H9 (cell line): ENCODE measurements at regions not wholly inside any gene's neighbourhood (a gene's known extent, or its start where the extent isn't known, plus 50 kb on each side); places are given as distances from the start of the nearest gene placed in this dataset.

Source experiments
- DNase-seq: peaks from one replicate; pipeline ENCODE4 v3.0.0-alpha.2; 2017
- H2AFZ ChIP-seq: one replicate; pipeline ENCODE4 v1.6.1; 2013; ENCODE audit warnings: mild to moderate bottlenecking, low read length, control low read depth, moderate library complexity
- H2AK5ac ChIP-seq: 2 replicates; pipeline ENCODE4 v1.6.1; 2013; ENCODE audit warnings: low read length, control low read depth, mixed read lengths; ENCODE audit not compliant: insufficient read length
- H2BK120ac ChIP-seq: one replicate; pipeline ENCODE4 v1.6.1; 2013; ENCODE audit warnings: low read depth, mild to moderate bottlenecking, low read length, control low read depth, inconsistent platforms; ENCODE audit not compliant: poor library complexity, severe bottlenecking
- H2BK12ac ChIP-seq: 2 replicates; pipeline ENCODE4 v1.6.1; 2013; ENCODE audit warnings: low read length, control low read depth, mixed read lengths, low read depth; ENCODE audit not compliant: insufficient read length
- H2BK15ac ChIP-seq: 2 replicates; pipeline ENCODE4 v1.6.1; 2013; ENCODE audit warnings: low read depth, low read length, control low read depth
- H2BK20ac ChIP-seq: one replicate; pipeline ENCODE4 v1.6.1; 2013; ENCODE audit warnings: low read depth, mild to moderate bottlenecking, low read length, control low read depth, inconsistent platforms; ENCODE audit not compliant: poor library complexity, severe bottlenecking
- H2BK5ac ChIP-seq: 2 replicates; pipeline ENCODE4 v1.6.1; 2013; ENCODE audit warnings: low read length, control low read depth, mixed read lengths; ENCODE audit not compliant: insufficient read length
- H3K14ac ChIP-seq: 2 replicates; pipeline ENCODE4 v1.6.1; 2013; ENCODE audit warnings: low read length, control low read depth; ENCODE audit not compliant: insufficient read depth
- H3K18ac ChIP-seq: 2 replicates; pipeline ENCODE4 v1.6.1; 2013; ENCODE audit warnings: low read depth, mild to moderate bottlenecking, mixed read lengths, low read length, control low read depth; ENCODE audit not compliant: insufficient read length
- H3K23ac ChIP-seq: 2 replicates; pipeline ENCODE4 v1.6.1; 2013; ENCODE audit warnings: low read length, control low read depth, mixed read lengths, low read depth; ENCODE audit not compliant: insufficient read length
- H3K23me2 ChIP-seq: 2 replicates; pipeline ENCODE4 v1.6.1; 2013; ENCODE audit warnings: low read depth, mild to moderate bottlenecking, mixed read lengths, low read length, control low read depth; ENCODE audit not compliant: insufficient read length, poor library complexity, severe bottlenecking
- H3K27ac ChIP-seq: 2 replicates; pipeline ENCODE4 v1.5.1; 2013; ENCODE audit warnings: low read length, control low read depth, mixed read lengths, low read depth; ENCODE audit not compliant: insufficient read length
- H3K27me3 ChIP-seq: 2 replicates; pipeline ENCODE4 v1.6.1; 2013; ENCODE audit warnings: low read length, control low read depth, inconsistent platforms; ENCODE audit not compliant: insufficient read depth
- H3K4ac ChIP-seq: 2 replicates; pipeline ENCODE4 v1.6.1; 2013; ENCODE audit warnings: low read depth, mild to moderate bottlenecking, control low read depth, inconsistent platforms, low read length, moderate library complexity
- H3K4me1 ChIP-seq: 2 replicates; pipeline ENCODE4 v1.6.1; 2013; ENCODE audit warnings: low read length, control low read depth, inconsistent platforms; ENCODE audit not compliant: insufficient read depth
- H3K4me2 ChIP-seq: 2 replicates; pipeline ENCODE4 v1.6.1; 2013; ENCODE audit warnings: low read length, control low read depth, mixed read lengths; ENCODE audit not compliant: insufficient read length, insufficient read depth
- H3K56ac ChIP-seq: 2 replicates; pipeline ENCODE4 v1.6.1; 2013; ENCODE audit warnings: low read depth, mild to moderate bottlenecking, mixed read lengths, low read length, control low read depth; ENCODE audit not compliant: insufficient read length
- H3K79me1 ChIP-seq: 2 replicates; pipeline ENCODE4 v1.6.1; 2013; ENCODE audit warnings: low read depth, mild to moderate bottlenecking, moderate library complexity, low read length, control low read depth, inconsistent platforms; ENCODE audit not compliant: insufficient read depth, poor library complexity, severe bottlenecking
- H3K79me2 ChIP-seq: 2 replicates; pipeline ENCODE4 v1.6.1; 2013; ENCODE audit warnings: low read length, control low read depth, inconsistent platforms; ENCODE audit not compliant: insufficient read depth
- H3K9ac ChIP-seq: 2 replicates; pipeline ENCODE4 v1.6.1; 2013; ENCODE audit warnings: low read length, control low read depth, mixed read lengths; ENCODE audit not compliant: insufficient read length; ENCODE audit errors: extremely low read depth
- H3K9me3 ChIP-seq: one replicate; pipeline ENCODE4 v1.6.1; 2013; ENCODE audit warnings: low read depth, low read length, inconsistent platforms; ENCODE audit not compliant: control insufficient read depth
- H3T11ph ChIP-seq: one replicate; pipeline ENCODE4 v1.6.1; 2013; ENCODE audit warnings: mild to moderate bottlenecking, low read length, control low read depth, inconsistent platforms
- H4K20me1 ChIP-seq: one replicate; pipeline ENCODE4 v1.6.1; 2013; ENCODE audit not compliant: control insufficient read depth, insufficient read length, insufficient read depth
- H4K5ac ChIP-seq: 2 replicates; pipeline ENCODE4 v1.6.1; 2013; ENCODE audit warnings: low read depth, mild to moderate bottlenecking, mixed read lengths, low read length, control low read depth; ENCODE audit not compliant: insufficient read length
- H4K8ac ChIP-seq: replicated peaks from 2 replicates; pipeline ENCODE4 v1.6.1; 2013; ENCODE audit warnings: low read length, control low read depth, mixed read lengths, low read depth; ENCODE audit not compliant: insufficient read length
- H4K91ac ChIP-seq: 2 replicates; pipeline ENCODE4 v1.6.1; 2013; ENCODE audit warnings: low read depth, mild to moderate bottlenecking, moderate library complexity, mixed read lengths, low read length, control low read depth; ENCODE audit not compliant: insufficient read length
- H3K27ac Mint-ChIP-seq, 3 experiments: 2 replicates in 2 of 3; 3 replicates in 1 of 3; pipeline ENCODE4 v1.8.0; 2020 to 2021; ENCODE audit warnings: mixed read lengths in 3 of 3, mild to moderate bottlenecking in 1 of 3, moderate library complexity in 1 of 3
- H3K27me3 Mint-ChIP-seq: 2 replicates; pipeline ENCODE4 v1.8.0; 2021; ENCODE audit warnings: low read depth, mild to moderate bottlenecking, moderate library complexity, mixed read lengths
- H3K36me3 Mint-ChIP-seq, 3 experiments: 2 replicates in 2 of 3; 3 replicates in 1 of 3; pipeline ENCODE4 v1.8.0; 2020 to 2021; ENCODE audit warnings: low read depth in 3 of 3, mixed read lengths in 3 of 3; ENCODE audit not compliant: insufficient read depth in 1 of 3
- H3K4me1 Mint-ChIP-seq, 2 experiments: 2 replicates each; pipeline ENCODE4 v1.8.0; 2020; ENCODE audit warnings: mixed read lengths in 2 of 2
- H3K4me3 Mint-ChIP-seq, 2 experiments: 2 replicates in 1 of 2; 3 replicates in 1 of 2; pipeline ENCODE4 v1.8.0; 2020 to 2021; ENCODE audit warnings: mild to moderate bottlenecking in 2 of 2, mixed read lengths in 2 of 2, moderate library complexity in 1 of 2
- H3K9me3 Mint-ChIP-seq, 2 experiments: 2 replicates in 1 of 2; 3 replicates in 1 of 2; pipeline ENCODE4 v1.8.0; 2020; ENCODE audit warnings: mild to moderate bottlenecking in 2 of 2, mixed read lengths in 2 of 2, moderate library complexity in 1 of 2
- WGBS: extraction: QIAGEN DNeasy Blood & Tissue Kit; methylation state at CpG from one replicate; pipeline ENCODE4 v1.1.7; 2013; ENCODE audit warnings: missing lambda C conversion rate, low lambda C conversion rate, mixed read lengths; ENCODE audit not compliant: insufficient read length; ENCODE audit errors: extremely low coverage; 5-methylcytosine and 5-hydroxymethylcytosine counted together
- TF ChIP-seq, protein P1 (sequence below): fragments of 200-600 bp; sonication (generic); conservative IDR thresholded peaks from 3 replicates; pipeline ENCODE4 v1.8.0; 2021; ENCODE audit warnings: antibody characterized with exemption, mild to moderate bottlenecking

DNA sequence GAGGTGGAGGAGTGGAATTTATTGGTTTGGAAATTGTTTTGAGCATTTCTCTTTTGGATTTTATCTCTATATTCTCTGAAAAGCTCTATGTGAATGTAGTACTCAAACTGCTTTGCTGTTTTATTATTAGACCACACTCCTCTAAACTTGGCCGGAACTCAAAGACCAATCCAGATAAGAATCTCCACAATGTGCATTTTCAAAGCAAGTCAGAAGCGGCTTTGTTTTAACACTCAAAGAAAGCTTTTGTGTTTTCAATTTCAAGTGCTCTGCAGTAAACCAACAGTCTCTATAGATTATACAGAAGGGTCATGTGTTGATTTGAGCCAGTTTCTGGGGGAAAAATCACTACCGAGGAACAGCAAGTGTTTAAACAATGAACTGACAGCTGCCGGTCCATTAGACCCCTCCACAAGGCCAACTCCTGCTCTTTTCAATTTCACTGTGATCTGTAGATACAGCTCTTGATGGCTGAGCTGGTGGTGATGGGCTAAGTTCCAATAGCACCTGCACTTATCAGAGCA lies 79.4 kb downstream of the FTHL17 start:
- no peak overlapping the region for H4K8ac ChIP-seq
- no peak overlapping the region for H3K27ac ChIP-seq
- H3K79me2 ChIP-seq: no peaks in the 10 kb centered on the region
- no peak overlapping the region for H3K56ac ChIP-seq
- H2BK5ac ChIP-seq: no peak overlapping the region
- Mint-ChIP-seq H3K27me3 (no peaks in the 10 kb centered on the region), H3K9me3 (peaks cover 53 to 57% of the 10 kb centered on the region in 2 experiments), H3K4me1 (peaks cover 4% of the 10 kb centered on the region in 2 experiments), H3K4me3 (no peak overlapping the region), H3K36me3 (peaks cover 0 to 5% (median 0%) of the 10 kb centered on the region in 3 experiments; a peak in 2 of 7 replicates), H3K27ac (no peak overlapping the region)
- H2AFZ ChIP-seq: no peak overlapping the region
- no peak overlapping the region for H4K91ac ChIP-seq
- no peak overlapping the region for H2BK20ac ChIP-seq
- H3K4me1 ChIP-seq: no peaks in the 10 kb centered on the region; the same call in 1 of the 2 replicates
- no peak overlapping the region for H4K5ac ChIP-seq
- no peak overlapping the region for H3K14ac ChIP-seq
- no peak overlapping the region for H3K18ac ChIP-seq
- H3K9ac ChIP-seq: no peak overlapping the region
- H3K27me3 ChIP-seq: no peaks in the 10 kb centered on the region; the same call in 1 of the 2 replicates
- TF ChIP-seq, protein P1, sequence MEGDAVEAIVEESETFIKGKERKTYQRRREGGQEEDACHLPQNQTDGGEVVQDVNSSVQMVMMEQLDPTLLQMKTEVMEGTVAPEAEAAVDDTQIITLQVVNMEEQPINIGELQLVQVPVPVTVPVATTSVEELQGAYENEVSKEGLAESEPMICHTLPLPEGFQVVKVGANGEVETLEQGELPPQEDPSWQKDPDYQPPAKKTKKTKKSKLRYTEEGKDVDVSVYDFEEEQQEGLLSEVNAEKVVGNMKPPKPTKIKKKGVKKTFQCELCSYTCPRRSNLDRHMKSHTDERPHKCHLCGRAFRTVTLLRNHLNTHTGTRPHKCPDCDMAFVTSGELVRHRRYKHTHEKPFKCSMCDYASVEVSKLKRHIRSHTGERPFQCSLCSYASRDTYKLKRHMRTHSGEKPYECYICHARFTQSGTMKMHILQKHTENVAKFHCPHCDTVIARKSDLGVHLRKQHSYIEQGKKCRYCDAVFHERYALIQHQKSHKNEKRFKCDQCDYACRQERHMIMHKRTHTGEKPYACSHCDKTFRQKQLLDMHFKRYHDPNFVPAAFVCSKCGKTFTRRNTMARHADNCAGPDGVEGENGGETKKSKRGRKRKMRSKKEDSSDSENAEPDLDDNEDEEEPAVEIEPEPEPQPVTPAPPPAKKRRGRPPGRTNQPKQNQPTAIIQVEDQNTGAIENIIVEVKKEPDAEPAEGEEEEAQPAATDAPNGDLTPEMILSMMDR: no peak
- no peak overlapping the region for H3K4ac ChIP-seq
- no peak overlapping the region for H3T11ph ChIP-seq
- H2BK120ac ChIP-seq: no peak overlapping the region
- H4K20me1 ChIP-seq: no peaks in the 10 kb centered on the region
- no peak overlapping the region for H3K23ac ChIP-seq
- H3K9me3 ChIP-seq: no peaks in the 10 kb centered on the region
- no peak overlapping the region for H2BK12ac ChIP-seq
- no peak overlapping the region for H2AK5ac ChIP-seq
- H3K23me2 ChIP-seq: no peaks in the 10 kb centered on the region
- WGBS: no CpG with 5 or more reads among the region's 4 CpGs
- H2BK15ac ChIP-seq: no peak overlapping the region
- no peak overlapping the region for H3K4me2 ChIP-seq
- no peak for DNase-seq
- no peaks in the 10 kb centered on the region for H3K79me1 ChIP-seq
